ENCODE measurements at regions not wholly inside any gene's neighbourhood (a gene's known extent, or its start where the extent isn't known, plus 50 kb on each side); places are given as distances from the start of the nearest gene placed in this dataset.

GRCh38 chr10:42937649-42938180, 139.2 kb upstream of the RET start:
- TF ChIP-seq, protein P1, sequence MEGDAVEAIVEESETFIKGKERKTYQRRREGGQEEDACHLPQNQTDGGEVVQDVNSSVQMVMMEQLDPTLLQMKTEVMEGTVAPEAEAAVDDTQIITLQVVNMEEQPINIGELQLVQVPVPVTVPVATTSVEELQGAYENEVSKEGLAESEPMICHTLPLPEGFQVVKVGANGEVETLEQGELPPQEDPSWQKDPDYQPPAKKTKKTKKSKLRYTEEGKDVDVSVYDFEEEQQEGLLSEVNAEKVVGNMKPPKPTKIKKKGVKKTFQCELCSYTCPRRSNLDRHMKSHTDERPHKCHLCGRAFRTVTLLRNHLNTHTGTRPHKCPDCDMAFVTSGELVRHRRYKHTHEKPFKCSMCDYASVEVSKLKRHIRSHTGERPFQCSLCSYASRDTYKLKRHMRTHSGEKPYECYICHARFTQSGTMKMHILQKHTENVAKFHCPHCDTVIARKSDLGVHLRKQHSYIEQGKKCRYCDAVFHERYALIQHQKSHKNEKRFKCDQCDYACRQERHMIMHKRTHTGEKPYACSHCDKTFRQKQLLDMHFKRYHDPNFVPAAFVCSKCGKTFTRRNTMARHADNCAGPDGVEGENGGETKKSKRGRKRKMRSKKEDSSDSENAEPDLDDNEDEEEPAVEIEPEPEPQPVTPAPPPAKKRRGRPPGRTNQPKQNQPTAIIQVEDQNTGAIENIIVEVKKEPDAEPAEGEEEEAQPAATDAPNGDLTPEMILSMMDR (conservative IDR thresholded peaks at IDR 0.05; ENCODE audit: low read depth, low read length): no peak
- no peak for TF ChIP-seq EZH2 (IDR thresholded peaks at IDR 0.05; ENCODE audit: borderline replicate concordance, low read depth, low read length, poor library complexity, severe bottlenecking)

Data from A673 (cell line).